Glutamatergic neuron (in vitro differentiated cells): ENCODE measurements at regions not wholly inside any gene's neighbourhood (a gene's known extent, or its start where the extent isn't known, plus 50 kb on each side); places are given as distances from the start of the nearest gene placed in this dataset.

ENCODE experiments used
- DNase-seq: peaks from one replicate; pipeline ENCODE4 v3.0.0; 2022
- H3K27ac Mint-ChIP-seq: one replicate; pipeline ENCODE4 v1.8.0; 2020; ENCODE audit warnings: mild to moderate bottlenecking, mixed read lengths, inconsistent platforms; ENCODE audit not compliant: unreplicated experiment
- H3K27me3 Mint-ChIP-seq: one replicate; pipeline ENCODE4 v1.8.0; 2020; ENCODE audit warnings: mild to moderate bottlenecking, moderate library complexity, mixed read lengths, inconsistent platforms; ENCODE audit not compliant: unreplicated experiment
- H3K36me3 Mint-ChIP-seq: one replicate; pipeline ENCODE4 v1.8.0; 2020; ENCODE audit warnings: mild to moderate bottlenecking, mixed read lengths, inconsistent platforms; ENCODE audit not compliant: unreplicated experiment
- H3K4me1 Mint-ChIP-seq: one replicate; pipeline ENCODE4 v1.8.0; 2020; ENCODE audit warnings: mild to moderate bottlenecking, low read depth, mixed read lengths, inconsistent platforms; ENCODE audit not compliant: unreplicated experiment
- H3K4me3 Mint-ChIP-seq: one replicate; pipeline ENCODE4 v1.8.0; 2020; ENCODE audit warnings: mild to moderate bottlenecking, mixed read lengths, inconsistent platforms; ENCODE audit not compliant: unreplicated experiment
- H3K9me3 Mint-ChIP-seq: one replicate; pipeline ENCODE4 v1.8.0; 2020; ENCODE audit warnings: mild to moderate bottlenecking, moderate library complexity, mixed read lengths, inconsistent platforms; ENCODE audit not compliant: unreplicated experiment
- TF ChIP-seq, protein P1 (sequence below): fragments of 200-600 bp; sonication (generic); IDR thresholded peaks from one replicate; pipeline ENCODE4 v1.5.0; 2021; ENCODE audit not compliant: partially characterized antibody, unreplicated experiment

DNA sequence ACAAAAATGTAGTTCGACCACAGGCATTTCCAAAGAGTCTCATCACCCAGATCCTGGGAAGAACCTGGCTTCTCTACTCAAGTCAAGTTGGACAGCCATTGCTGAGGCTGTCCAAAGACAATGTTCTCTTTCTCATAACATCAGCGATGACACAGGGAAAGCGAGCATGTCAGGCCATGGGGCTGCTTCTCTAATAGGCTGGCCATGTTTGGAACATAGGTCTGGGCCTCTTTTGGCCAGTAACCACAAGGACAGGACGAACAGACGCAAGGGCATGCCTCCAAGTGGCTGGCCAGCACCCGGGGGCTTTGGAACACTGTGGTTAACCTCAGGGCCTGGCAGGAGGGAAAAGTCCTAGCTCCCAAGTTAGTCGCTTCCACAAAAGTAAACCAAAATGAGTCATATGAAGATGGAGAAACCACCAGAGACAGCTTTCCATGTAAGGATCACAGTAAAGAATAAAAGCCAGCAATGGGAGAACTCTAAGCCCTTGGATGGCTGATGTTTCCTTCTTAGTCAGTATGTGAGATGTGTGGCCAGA is 80.6 kb upstream of the SLC44A3 start:
- TF ChIP-seq, protein P1, sequence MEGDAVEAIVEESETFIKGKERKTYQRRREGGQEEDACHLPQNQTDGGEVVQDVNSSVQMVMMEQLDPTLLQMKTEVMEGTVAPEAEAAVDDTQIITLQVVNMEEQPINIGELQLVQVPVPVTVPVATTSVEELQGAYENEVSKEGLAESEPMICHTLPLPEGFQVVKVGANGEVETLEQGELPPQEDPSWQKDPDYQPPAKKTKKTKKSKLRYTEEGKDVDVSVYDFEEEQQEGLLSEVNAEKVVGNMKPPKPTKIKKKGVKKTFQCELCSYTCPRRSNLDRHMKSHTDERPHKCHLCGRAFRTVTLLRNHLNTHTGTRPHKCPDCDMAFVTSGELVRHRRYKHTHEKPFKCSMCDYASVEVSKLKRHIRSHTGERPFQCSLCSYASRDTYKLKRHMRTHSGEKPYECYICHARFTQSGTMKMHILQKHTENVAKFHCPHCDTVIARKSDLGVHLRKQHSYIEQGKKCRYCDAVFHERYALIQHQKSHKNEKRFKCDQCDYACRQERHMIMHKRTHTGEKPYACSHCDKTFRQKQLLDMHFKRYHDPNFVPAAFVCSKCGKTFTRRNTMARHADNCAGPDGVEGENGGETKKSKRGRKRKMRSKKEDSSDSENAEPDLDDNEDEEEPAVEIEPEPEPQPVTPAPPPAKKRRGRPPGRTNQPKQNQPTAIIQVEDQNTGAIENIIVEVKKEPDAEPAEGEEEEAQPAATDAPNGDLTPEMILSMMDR: no peak
- H3K4me1 Mint-ChIP-seq: peaks cover 23% of the 10 kb centered on the region

DNA sequence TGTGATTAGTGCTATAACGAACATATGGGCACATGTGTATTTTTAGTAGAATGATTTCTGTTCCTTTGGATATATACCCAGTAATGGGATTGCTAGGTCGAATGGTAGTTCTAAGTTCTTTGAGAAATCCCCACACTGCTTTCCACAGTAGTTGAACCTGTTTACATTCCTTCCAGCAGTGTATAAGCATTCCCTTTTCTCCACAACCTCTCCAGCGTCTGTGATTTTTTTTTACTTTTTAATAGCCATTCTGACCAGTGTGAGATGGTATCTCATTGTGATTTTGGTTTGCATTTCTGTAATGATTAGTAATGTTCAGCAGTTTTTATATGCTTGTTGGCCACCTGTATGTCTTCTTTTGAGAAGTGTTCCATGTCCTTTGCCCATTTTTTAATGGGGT is 81.8 kb upstream of the SLC44A3 start:
- Mint-ChIP-seq H3K9me3 (peaks cover 8% of the 10 kb centered on the region), H3K4me1 (peaks cover 11% of the 10 kb centered on the region), H3K27me3 (peaks cover 8% of the 10 kb centered on the region), H3K4me3 (no peak overlapping the region), H3K27ac (no peak overlapping the region), H3K36me3 (peaks cover 7% of the 10 kb centered on the region)
- TF ChIP-seq, protein P1: no peak
- DNase-seq: no peak

More for the DNA sequence above, 80.6 kb upstream of the SLC44A3 start:
- Mint-ChIP-seq H3K36me3 (peaks cover 4% of the 10 kb centered on the region), H3K27ac (no peak overlapping the region), H3K9me3 (peaks cover 8% of the 10 kb centered on the region), H3K4me3 (no peak overlapping the region), H3K27me3 (peaks cover 7% of the 10 kb centered on the region)
- no peak for DNase-seq

DNA sequence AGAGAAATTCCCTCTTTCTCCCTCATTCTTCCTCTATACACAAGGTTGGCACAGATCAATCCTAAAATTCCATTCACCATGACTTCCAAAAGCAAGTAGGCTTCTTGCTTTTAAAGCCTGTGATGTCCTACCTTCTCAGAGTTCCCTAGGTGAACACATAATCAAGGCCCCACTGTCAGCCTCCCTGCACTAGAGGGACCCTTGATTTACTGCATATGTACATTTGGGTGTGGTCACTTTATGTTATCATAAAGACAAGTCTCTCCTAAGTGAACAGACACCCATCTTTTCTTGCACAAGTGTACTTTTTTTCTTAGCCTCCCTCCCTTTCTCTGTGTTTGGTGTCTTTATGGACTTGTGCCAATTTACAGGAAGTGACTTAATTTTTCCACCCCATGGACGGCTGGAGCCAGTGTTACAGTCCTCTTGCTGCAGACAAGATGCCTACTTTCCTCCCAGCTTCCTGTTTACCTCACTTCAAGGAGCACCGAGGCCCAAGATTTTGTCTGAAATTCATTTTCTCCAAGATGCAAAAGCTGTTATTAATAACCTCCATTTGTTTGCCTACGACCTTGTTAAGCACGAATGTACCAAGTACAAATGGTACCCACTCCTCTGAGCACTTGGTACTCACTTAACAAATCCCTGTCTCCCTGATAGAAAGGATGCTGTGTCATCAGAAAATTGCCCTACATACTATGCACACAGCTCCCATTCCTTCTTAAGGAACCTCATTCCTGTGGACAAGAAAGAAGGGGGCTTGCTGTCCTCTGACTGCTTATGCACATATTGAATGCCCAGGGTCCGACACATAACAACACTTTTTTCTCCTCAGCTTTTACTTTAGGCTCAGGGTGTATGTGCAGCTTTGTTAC is 82.8 kb upstream of the SLC44A3 start:
- DNase-seq: no peak
- peaks cover 9% of the 10 kb centered on the region for H3K36me3 Mint-ChIP-seq
- H3K4me3 Mint-ChIP-seq: no peak overlapping the region
- H3K9me3 Mint-ChIP-seq: peaks cover 8% of the 10 kb centered on the region
- peaks cover 8% of the 10 kb centered on the region for H3K27me3 Mint-ChIP-seq
- TF ChIP-seq, protein P1: no peak
- no peak overlapping the region for H3K27ac Mint-ChIP-seq
- H3K4me1 Mint-ChIP-seq: peaks cover 5% of the 10 kb centered on the region

DNA sequence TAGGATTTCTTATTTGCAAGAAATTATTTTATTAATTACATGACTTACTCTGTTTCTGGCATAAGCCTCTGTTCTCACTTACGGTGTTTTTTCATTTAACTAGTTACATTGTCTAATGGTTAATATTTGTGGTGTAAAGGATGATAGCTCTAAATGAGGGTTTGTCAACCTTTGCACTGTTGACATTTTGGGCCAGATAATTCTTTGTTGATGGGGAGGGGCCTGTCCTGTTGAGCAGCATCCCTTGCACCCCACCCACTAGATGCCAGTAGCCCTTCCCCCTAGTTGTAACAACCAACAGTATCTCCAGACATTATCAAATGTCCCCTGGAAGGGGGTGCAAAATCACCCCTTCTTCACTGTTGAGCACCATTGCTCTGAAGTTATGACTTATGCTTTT is 83.6 kb upstream of the SLC44A3 start:
- H3K27ac Mint-ChIP-seq: no peak overlapping the region
- TF ChIP-seq, protein P1: no peak
- H3K36me3 Mint-ChIP-seq: peaks cover 9% of the 10 kb centered on the region
- no peak for DNase-seq
- H3K27me3 Mint-ChIP-seq: peaks cover 7% of the 10 kb centered on the region
- H3K9me3 Mint-ChIP-seq: peaks cover 5% of the 10 kb centered on the region
- no peaks in the 10 kb centered on the region for H3K4me1 Mint-ChIP-seq
- H3K4me3 Mint-ChIP-seq: no peak overlapping the region

DNA sequence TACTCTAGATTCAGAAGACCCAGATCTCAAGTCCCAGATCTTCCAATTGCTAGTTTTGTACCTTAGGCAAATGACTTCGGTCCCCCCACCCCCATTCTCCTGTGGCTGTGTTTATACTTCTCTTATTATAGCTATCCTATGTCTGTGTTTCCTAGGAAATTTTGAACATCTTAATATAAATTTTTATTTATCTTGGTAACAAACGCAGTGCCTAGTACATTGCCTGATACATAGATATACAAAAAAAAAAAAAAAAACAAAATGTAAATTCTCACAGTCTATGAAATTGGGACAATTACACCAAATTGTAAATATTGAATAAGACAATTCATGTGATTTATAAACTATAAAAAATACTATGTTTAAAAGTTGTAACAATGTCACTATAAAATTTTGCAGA is 84.1 kb upstream of the SLC44A3 start:
- no peak overlapping the region for H3K27ac Mint-ChIP-seq
- peaks cover 4% of the 10 kb centered on the region for H3K27me3 Mint-ChIP-seq
- DNase-seq: no peak
- TF ChIP-seq, protein P1: no peak
- H3K36me3 Mint-ChIP-seq: peaks cover 9% of the 10 kb centered on the region
- H3K9me3 Mint-ChIP-seq: peaks cover 4% of the 10 kb centered on the region
- no peak overlapping the region for H3K4me3 Mint-ChIP-seq
- H3K4me1 Mint-ChIP-seq: no peaks in the 10 kb centered on the region
